ENCODE measurements at regions not wholly inside any gene's neighbourhood (a gene's known extent, or its start where the extent isn't known, plus 50 kb on each side); places are given as distances from the start of the nearest gene placed in this dataset.

GRCh38 chr7:67637023-67637358 is 640.4 kb downstream of the TYW1 start:
- no peaks in the 10 kb centered on the region for H3K79me2 ChIP-seq (ENCODE audit: control insufficient read depth in 1 of 2, insufficient read depth in 2 of 2, low read length in 2 of 2)
- no peak overlapping the region for H2BK12ac ChIP-seq (ENCODE audit: low read depth, low read length)
- no peak overlapping the region for H2BK120ac ChIP-seq (replicated peaks; ENCODE audit: low read depth, low read length)
- no peak overlapping the region for H2AK5ac ChIP-seq (ENCODE audit: low read depth, low read length)
- H4K20me1 ChIP-seq (replicated peaks in 1 of 2; ENCODE audit: control insufficient read depth in 1 of 2, insufficient read depth in 2 of 2, low read length in 2 of 2): no peaks in the 10 kb centered on the region
- H3K4me3 ChIP-seq (ENCODE audit: extremely low read depth in 1 of 4, insufficient read depth in 2 of 4, low read depth in 3 of 4, low read length in 4 of 4): 0 out of 8 replicates have a peak overlapping the region, but pooled peaks of 1 of the 4 experiments have one; percentile 16
- no peaks in the 10 kb centered on the region for H3K4me1 ChIP-seq (replicated peaks in 1 of 4; ENCODE audit: control insufficient read depth in 3 of 4, insufficient read depth in 4 of 4, low read length in 3 of 4)
- H3K79me1 ChIP-seq (ENCODE audit: low read depth, low read length): no peaks in the 10 kb centered on the region
- 66% methylated on average over 2 of the region's 2 CpGs; no CpG with 5 or more reads in 1 of the 2 experiments for WGBS, 2 experiments (ENCODE audit: extremely low coverage in 1 of 2, insufficient coverage in 1 of 2, insufficient read length in 1 of 2, insufficient replicate concordance in 2 of 2, low coverage in 1 of 2, low lambda C conversion rate in 2 of 2, missing lambda C conversion rate in 1 of 2)
- 0 out of 2 replicates have a peak overlapping the region, but pooled peaks have one; percentile 18 for H4K8ac ChIP-seq (ENCODE audit: extremely low read depth, insufficient read depth, low read length)
- H3K27ac ChIP-seq (ENCODE audit: low read depth, low read length): no peak overlapping the region
- no peaks in the 10 kb centered on the region for H3K36me3 ChIP-seq (ENCODE audit: control insufficient read depth in 2 of 4, insufficient read depth in 4 of 4, low read length in 3 of 4)
- H3K23me2 ChIP-seq (ENCODE audit: low read depth, low read length): peaks cover 2% of the 10 kb centered on the region
- no peak overlapping the region for H2BK20ac ChIP-seq (ENCODE audit: low read length)
- H2BK15ac ChIP-seq (ENCODE audit: low read length): peak overlapping the region; percentile 67; the same call in 1 of the 2 replicates
- H3K14ac ChIP-seq (ENCODE audit: insufficient read length): no peak overlapping the region
- TF ChIP-seq CTCF (IDR thresholded peaks at IDR 0.05; ENCODE audit: control extremely low read depth in 1 of 3, insufficient read depth in 1 of 3, low read depth in 1 of 3, low read length in 3 of 3) (peak; percentile 33 to 44 (median 39)), YY1 (IDR thresholded peaks at IDR 0.05; ENCODE audit: low read depth, low read length) (peak; percentile 50; the same call in 1 of the 2 replicates), SIRT6 (IDR thresholded peaks at IDR 0.05; ENCODE audit: low read length) (no peak), RAD21 (IDR thresholded peaks at IDR 0.05 in 1 of 2, conservative IDR thresholded peaks at IDR 0.05 in 1 of 2; ENCODE audit: low read depth in 2 of 2, low read length in 2 of 2) (peak; percentile 62 to 70), TEAD4 (IDR thresholded peaks at IDR 0.05; ENCODE audit: low read depth, low read length) (peak; percentile 58)
- ChIA-PET POLR2A (ENCODE audit: partially characterized antibody) (no interaction called here), CTCF (ENCODE audit: partially characterized antibody) (interaction anchor here (0.7 to 3.4 kb wide), 11 partner anchors 12 to 997 kb away, joined by 3 to 18 read pairs (median 3); no protein-coding TSS in a partner anchor)
- H3K23ac ChIP-seq (ENCODE audit: insufficient read length): no peak overlapping the region
- H3K4ac ChIP-seq (replicated peaks; ENCODE audit: insufficient read length, low read depth, low read length): no peak overlapping the region
- FAIRE-seq: peak; percentile 36
- H3K27me3 ChIP-seq (replicated peaks in 1 of 4; ENCODE audit: control insufficient read depth in 3 of 4, extremely low read depth in 1 of 4, insufficient read depth in 3 of 4, low read length in 3 of 4): no peaks in the 10 kb centered on the region
- no peak for DNase-seq (ENCODE audit: low read depth in 1 of 2, low spot score in 2 of 2)
- 0 out of 4 replicates have a peak overlapping the region, but pooled peaks have one; percentile 6 to 19 for H3K4me2 ChIP-seq (ENCODE audit: insufficient read depth in 1 of 2, low read depth in 2 of 2, low read length in 2 of 2)
- H3K9me3 ChIP-seq (ENCODE audit: insufficient read depth in 2 of 2, low read depth in 1 of 2, low read length in 1 of 2): no peaks in the 10 kb centered on the region
- H4K5ac ChIP-seq (ENCODE audit: insufficient read length, low read depth, low read length): no peak overlapping the region
- H3K56ac ChIP-seq (replicated peaks; ENCODE audit: insufficient read length, low read depth, low read length): no peak overlapping the region
- no peak overlapping the region for H4K91ac ChIP-seq (replicated peaks; ENCODE audit: insufficient read length, low read length)
- peak overlapping the region; percentile 95 for H2AFZ ChIP-seq (ENCODE audit: low read length)
- peak overlapping the region; percentile 41; the same call in 1 of the 2 replicates for H2BK5ac ChIP-seq (ENCODE audit: low read depth, low read length)
- H3K9ac ChIP-seq (replicated peaks in 1 of 4; ENCODE audit: extremely low read depth in 1 of 4, low read depth in 3 of 4, low read length in 3 of 4): no peak overlapping the region
- no peak overlapping the region for H3K18ac ChIP-seq (ENCODE audit: extremely low read depth, low read length)

All from H1 (cell line).